ENCODE measurements at regions not wholly inside any gene's neighbourhood (a gene's known extent, or its start where the extent isn't known, plus 50 kb on each side); places are given as distances from the start of the nearest gene placed in this dataset.

DNA sequence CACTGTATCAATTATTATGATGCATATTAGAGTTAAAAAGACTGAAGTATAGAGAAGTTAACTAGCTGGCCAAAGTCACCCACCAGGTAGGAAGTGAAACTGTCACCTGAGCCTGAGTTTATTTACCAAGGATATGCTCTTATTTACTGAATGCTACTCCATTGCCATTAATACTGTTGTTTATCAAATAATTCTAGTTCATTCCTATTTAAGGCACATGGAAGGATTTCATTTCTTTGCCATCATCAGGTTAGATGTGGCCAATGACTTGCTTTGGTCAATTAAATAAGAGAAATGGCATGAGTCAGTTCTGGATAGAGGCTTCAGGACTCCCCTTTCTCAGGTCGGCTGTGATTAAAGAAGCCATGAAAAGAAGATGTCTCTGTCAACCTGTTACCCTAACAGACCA, 169.6 kb downstream of the KCNJ2 start:
- TF ChIP-seq, protein P1, sequence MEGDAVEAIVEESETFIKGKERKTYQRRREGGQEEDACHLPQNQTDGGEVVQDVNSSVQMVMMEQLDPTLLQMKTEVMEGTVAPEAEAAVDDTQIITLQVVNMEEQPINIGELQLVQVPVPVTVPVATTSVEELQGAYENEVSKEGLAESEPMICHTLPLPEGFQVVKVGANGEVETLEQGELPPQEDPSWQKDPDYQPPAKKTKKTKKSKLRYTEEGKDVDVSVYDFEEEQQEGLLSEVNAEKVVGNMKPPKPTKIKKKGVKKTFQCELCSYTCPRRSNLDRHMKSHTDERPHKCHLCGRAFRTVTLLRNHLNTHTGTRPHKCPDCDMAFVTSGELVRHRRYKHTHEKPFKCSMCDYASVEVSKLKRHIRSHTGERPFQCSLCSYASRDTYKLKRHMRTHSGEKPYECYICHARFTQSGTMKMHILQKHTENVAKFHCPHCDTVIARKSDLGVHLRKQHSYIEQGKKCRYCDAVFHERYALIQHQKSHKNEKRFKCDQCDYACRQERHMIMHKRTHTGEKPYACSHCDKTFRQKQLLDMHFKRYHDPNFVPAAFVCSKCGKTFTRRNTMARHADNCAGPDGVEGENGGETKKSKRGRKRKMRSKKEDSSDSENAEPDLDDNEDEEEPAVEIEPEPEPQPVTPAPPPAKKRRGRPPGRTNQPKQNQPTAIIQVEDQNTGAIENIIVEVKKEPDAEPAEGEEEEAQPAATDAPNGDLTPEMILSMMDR (conservative IDR thresholded peaks at IDR 0.05; ENCODE audit: low read length) = no peak
- TF ChIP-seq EZH2phosphoT487 (IDR thresholded peaks at IDR 0.05; ENCODE audit: borderline replicate concordance) = no peak

All from Loucy (cell line).